Calu3 (cell line): ENCODE measurements at regions not wholly inside any gene's neighbourhood (a gene's known extent, or its start where the extent isn't known, plus 50 kb on each side); places are given as distances from the start of the nearest gene placed in this dataset.
A peak's percentile ranks its signal among the peaks of the same experiment; 100 is the strongest.
"Not testable (repeated sequence)": the region's sequence is repeated elsewhere in the genome, so short reads cannot be mapped to it uniquely, and the experiment has no call there.

Experiments used
- BruUV-seq: library from RNA; stranded (reverse); fragments of 400-500 nt; replicated peaks from 2 replicates; lab custom pipeline; 2021; lab: Mats Ljungman, UMichigan
- CTCF ChIA-PET: fragments of 300-600 bp; sonication (Branson Sonifier 250); formaldehyde crosslinking; loops from one replicate; lab custom pipeline; 2022; ENCODE audit warnings: antibody characterized with exemption; lab: Charles Lee
- DNase-seq: peaks from one replicate; pipeline ENCODE4 v3.0.0; 2022
- H3K27ac Mint-ChIP-seq: one replicate; pipeline ENCODE4 v1.8.0; 2022; ENCODE audit warnings: mixed read lengths; ENCODE audit not compliant: unreplicated experiment
- H3K27me3 Mint-ChIP-seq: one replicate; pipeline ENCODE4 v1.8.0; 2022; ENCODE audit warnings: mixed read lengths; ENCODE audit not compliant: unreplicated experiment
- H3K36me3 Mint-ChIP-seq: one replicate; pipeline ENCODE4 v1.8.0; 2022; ENCODE audit warnings: mild to moderate bottlenecking, moderate library complexity, mixed read lengths; ENCODE audit not compliant: insufficient read depth, unreplicated experiment
- H3K4me1 Mint-ChIP-seq: one replicate; pipeline ENCODE4 v1.8.0; 2022; ENCODE audit warnings: mild to moderate bottlenecking, low read depth, mixed read lengths; ENCODE audit not compliant: unreplicated experiment
- H3K4me3 Mint-ChIP-seq: one replicate; pipeline ENCODE4 v1.8.0; 2022; ENCODE audit warnings: mild to moderate bottlenecking, low read depth, moderate library complexity, mixed read lengths; ENCODE audit not compliant: unreplicated experiment
- H3K9me3 Mint-ChIP-seq: one replicate; pipeline ENCODE4 v1.8.0; 2022; ENCODE audit warnings: low read depth, mixed read lengths; ENCODE audit not compliant: unreplicated experiment
- CTCF ChIP-seq: fragments of 200-600 bp; IDR thresholded peaks from one replicate; pipeline ENCODE4 v1.8.0; 2022; ENCODE audit warnings: antibody characterized with exemption; ENCODE audit not compliant: unreplicated experiment
- intact Hi-C: fragments of 100-400 bp; cut with micrococcal nuclease; formaldehyde crosslinking; loops from one replicate; pipeline ENCODE4 v1.10.0; 2022; ENCODE audit not compliant: unreplicated experiment

DNA sequence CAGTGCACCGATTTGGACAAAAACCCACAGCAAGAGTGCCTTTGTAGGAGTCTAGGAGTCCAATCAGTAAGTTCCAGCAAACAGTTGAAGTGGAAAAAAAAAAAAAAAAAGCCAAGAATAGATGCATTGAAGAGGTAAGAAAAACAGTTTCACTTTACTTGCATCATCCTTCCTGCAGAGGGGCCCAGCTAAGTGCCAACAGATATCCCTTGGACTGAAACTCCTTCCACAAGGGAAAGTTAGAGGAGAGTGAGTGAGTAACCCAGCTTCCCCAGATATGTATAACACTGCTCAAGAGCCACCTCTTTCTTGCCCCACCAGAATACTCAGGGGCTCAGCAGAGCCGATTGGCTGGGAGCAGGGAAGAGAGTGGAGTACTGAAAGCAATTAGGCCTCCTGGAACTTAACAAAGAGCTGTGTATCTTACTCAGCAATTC is 617.7 kb upstream of the SMIM31 start:
- intact Hi-C loops: no loop called here
- no TSS peak for BruUV-seq
- Mint-ChIP-seq H3K4me3 (no peak overlapping the region), H3K27me3 (no peaks in the 10 kb centered on the region), H3K27ac (peak overlapping the region; percentile 86), H3K36me3 (no peaks in the 10 kb centered on the region), H3K4me1 (peaks cover 9% of the 10 kb centered on the region), H3K9me3 (peaks cover 3% of the 10 kb centered on the region)
- DNase-seq: peak; percentile 12
- TF ChIP-seq CTCF: no peak
- CTCF ChIA-PET: no interaction called here

GRCh38 chr4:164138521-164138920 is 615.4 kb upstream of the SMIM31 start:
- CTCF ChIA-PET: no interaction called here
- Mint-ChIP-seq H3K27ac (no peak overlapping the region), H3K36me3 (no peaks in the 10 kb centered on the region), H3K27me3 (no peaks in the 10 kb centered on the region), H3K4me1 (peaks cover 9% of the 10 kb centered on the region), H3K4me3 (no peak overlapping the region), H3K9me3 (peaks cover 6% of the 10 kb centered on the region)
- BruUV-seq: no TSS peak
- intact Hi-C loops: no loop called here
- TF ChIP-seq CTCF: no peak
- DNase-seq: no peak

DNA sequence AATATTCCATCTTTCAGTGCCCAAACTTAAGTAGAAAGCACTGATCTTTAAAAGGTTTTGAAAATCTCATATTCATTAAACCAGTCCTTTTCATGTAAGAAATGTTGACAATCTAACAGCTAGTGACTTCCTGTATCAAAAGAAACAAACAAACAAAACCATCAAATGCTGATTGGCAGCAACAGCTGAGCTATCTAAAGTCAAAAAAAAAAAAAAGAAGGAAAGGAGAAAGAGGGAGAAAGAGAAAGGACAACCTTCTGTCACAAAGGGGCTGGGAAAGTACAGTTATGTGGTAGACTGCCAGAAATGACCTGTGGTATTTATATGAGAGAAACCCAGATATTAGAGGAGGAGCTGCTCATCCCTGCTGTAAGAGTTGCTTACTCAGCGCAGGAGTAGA is 614.6 kb upstream of the SMIM31 start:
- no peak overlapping the region for H3K27ac Mint-ChIP-seq
- TF ChIP-seq CTCF: no peak
- CTCF ChIA-PET: interaction anchor here (0.7 kb wide), 1 partner anchor 668 kb away, joined by 4 read pairs; no protein-coding TSS in a partner anchor
- H3K4me3 Mint-ChIP-seq: no peak overlapping the region
- H3K9me3 Mint-ChIP-seq: peaks cover 6% of the 10 kb centered on the region
- H3K27me3 Mint-ChIP-seq: no peaks in the 10 kb centered on the region
- H3K4me1 Mint-ChIP-seq: peaks cover 9% of the 10 kb centered on the region
- no peak for DNase-seq
- H3K36me3 Mint-ChIP-seq: no peaks in the 10 kb centered on the region
- intact Hi-C loops: no loop called here
- no TSS peak for BruUV-seq

GRCh38 chr4:164141755-164142375 is 612.1 kb upstream of the SMIM31 start:
- H3K9me3 Mint-ChIP-seq, H3K27me3 Mint-ChIP-seq, H3K36me3 Mint-ChIP-seq, DNase-seq, CTCF ChIA-PET, H3K4me3 Mint-ChIP-seq, H3K4me1 Mint-ChIP-seq, H3K27ac Mint-ChIP-seq, BruUV-seq, intact Hi-C loops: not testable (repeated sequence)

DNA sequence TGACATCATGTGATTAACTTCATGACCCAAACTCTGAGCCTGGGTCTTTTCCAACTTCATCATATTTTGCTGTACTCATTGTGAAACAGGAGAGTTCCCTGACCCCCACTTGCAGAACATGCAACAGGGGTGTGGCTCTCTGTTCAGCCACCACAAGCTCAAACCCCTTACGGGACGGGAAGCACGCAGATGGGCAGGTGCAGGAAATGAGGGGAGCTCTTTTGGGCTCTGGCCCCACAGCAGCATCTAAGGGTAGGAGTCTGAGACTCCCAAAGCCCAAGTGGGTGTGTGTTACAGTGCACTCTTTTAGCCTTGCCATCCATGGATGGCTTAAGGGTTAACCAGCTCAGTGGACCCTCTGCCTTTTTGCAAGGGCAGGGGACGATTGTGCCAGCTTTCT is 599.5 kb upstream of the SMIM31 start:
- Mint-ChIP-seq H3K36me3 (no peaks in the 10 kb centered on the region), H3K4me1 (no peaks in the 10 kb centered on the region), H3K9me3 (no peaks in the 10 kb centered on the region), H3K27ac (no peak overlapping the region), H3K27me3 (no peaks in the 10 kb centered on the region), H3K4me3 (no peak overlapping the region)
- CTCF ChIA-PET: no interaction called here
- BruUV-seq: no TSS peak
- intact Hi-C loops: no loop called here
- TF ChIP-seq CTCF: no peak
- DNase-seq: no peak
